GM12874 (cell line): ENCODE measurements at regions not wholly inside any gene's neighbourhood (a gene's known extent, or its start where the extent isn't known, plus 50 kb on each side); places are given as distances from the start of the nearest gene placed in this dataset.

ENCODE experiments used
- TF ChIP-seq, protein P1 (sequence below): IDR thresholded peaks from 2 replicates; pipeline ENCODE4 v1.5.1; 2011; ENCODE audit warnings: low read depth, mild to moderate bottlenecking, control low read depth, low read length, moderate library complexity; ENCODE audit not compliant: insufficient read depth

GRCh38 chr5:171688696-171689495 lies 96.7 kb upstream of the SMIM23 start:
- TF ChIP-seq, protein P1, sequence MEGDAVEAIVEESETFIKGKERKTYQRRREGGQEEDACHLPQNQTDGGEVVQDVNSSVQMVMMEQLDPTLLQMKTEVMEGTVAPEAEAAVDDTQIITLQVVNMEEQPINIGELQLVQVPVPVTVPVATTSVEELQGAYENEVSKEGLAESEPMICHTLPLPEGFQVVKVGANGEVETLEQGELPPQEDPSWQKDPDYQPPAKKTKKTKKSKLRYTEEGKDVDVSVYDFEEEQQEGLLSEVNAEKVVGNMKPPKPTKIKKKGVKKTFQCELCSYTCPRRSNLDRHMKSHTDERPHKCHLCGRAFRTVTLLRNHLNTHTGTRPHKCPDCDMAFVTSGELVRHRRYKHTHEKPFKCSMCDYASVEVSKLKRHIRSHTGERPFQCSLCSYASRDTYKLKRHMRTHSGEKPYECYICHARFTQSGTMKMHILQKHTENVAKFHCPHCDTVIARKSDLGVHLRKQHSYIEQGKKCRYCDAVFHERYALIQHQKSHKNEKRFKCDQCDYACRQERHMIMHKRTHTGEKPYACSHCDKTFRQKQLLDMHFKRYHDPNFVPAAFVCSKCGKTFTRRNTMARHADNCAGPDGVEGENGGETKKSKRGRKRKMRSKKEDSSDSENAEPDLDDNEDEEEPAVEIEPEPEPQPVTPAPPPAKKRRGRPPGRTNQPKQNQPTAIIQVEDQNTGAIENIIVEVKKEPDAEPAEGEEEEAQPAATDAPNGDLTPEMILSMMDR = no peak

GRCh38 chr5:171689853-171690417 lies 95.7 kb upstream of the SMIM23 start:
- TF ChIP-seq, protein P1 = no peak

DNA sequence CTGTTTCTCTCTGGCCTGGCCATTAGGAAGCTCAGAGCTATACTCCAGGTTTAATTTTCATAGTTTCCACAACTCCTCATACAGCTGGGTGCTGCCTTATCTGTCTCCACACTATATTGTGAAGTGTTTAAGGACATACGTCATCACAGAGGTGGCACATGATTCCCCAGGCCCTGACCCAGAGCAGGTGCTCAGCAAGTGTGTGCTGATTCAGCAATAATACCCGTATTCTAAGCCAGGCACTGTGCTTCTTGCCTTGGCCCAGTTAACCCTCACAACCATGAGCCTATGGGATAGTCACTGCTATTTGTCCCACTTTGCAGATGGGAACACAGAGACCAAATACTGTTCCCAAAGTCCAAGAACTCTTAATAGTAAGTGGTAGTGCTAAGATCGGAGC lies 93.5 kb upstream of the SMIM23 start:
- TF ChIP-seq, protein P1 = no peak

DNA sequence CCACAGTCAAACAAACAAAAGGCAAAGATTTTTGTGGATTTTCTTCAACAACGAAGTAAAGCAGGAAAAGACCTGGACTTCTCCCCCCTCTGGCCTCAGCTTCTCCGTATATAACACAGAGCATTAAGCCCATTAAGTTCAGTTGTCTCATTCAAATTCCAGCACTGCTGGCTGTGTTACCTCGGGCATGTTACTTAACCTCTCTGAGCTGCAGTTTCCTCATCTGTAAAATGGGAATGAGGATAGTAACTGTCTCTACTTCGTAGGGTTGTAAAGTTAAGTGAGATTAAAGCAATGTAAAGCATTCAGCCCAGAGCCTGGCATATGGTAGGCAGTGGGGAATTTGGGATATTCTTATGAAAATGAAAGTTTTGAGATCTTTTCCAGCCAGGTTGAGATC lies 92.7 kb upstream of the SMIM23 start:
- TF ChIP-seq, protein P1 = no peak

- TF ChIP-seq, protein P1 = no peak
These were observed 92.2 kb upstream of the SMIM23 start for GRCh38 chr5:171693412-171693811.

GRCh38 chr5:171695804-171696203 lies 89.8 kb upstream of the SMIM23 start:
- TF ChIP-seq, protein P1 = no peak

DNA sequence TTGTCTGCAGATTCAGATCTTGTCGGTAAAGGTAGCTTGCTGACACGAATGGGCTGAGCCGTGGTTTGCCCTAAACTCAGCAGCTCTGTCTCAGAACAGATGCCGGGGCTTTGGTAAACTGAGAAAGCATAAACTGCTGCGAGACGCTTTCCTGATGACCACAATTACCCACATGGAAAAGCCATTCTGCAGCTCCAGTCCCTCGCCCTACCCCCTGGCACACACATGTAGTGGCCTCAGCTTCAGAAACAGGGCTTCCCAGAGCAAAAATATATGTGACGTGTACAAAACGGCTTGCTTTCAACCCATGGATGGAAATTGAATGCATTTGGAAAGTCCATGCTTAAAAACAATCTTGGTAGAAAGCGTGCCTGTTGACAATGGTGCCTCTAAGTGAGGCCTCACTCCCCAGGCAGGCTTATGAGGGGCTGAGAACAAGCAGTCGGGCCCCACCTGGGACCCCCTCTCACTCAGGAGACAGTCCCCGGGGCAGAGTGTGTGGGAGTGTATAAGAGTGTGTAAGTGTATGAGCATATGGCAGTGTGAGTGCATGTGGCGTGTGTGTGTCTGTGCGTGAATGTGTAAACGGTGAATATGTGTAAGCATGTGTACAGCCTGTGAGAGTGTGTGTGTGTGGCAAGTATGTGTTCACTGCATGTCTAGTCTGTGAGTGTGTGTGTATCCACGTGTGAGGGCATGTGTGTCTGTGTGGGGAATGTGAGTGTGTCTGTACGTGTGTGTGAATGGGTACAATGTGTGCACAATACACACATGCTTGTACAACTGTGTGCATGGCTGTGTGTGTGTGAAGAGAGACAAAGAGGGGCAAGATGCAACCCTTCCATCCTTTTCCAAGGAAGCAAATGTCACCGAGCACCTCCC lies 88.2 kb upstream of the SMIM23 start:
- TF ChIP-seq, protein P1 = no peak
